ENCODE measurements at regions not wholly inside any gene's neighbourhood (a gene's known extent, or its start where the extent isn't known, plus 50 kb on each side); places are given as distances from the start of the nearest gene placed in this dataset.

- Mint-ChIP-seq H3K9me3 (peaks cover 8% of the 10 kb centered on the region), H3K27ac (no peak overlapping the region), H3K4me3 (no peak overlapping the region), H3K36me3 (ENCODE audit: low read depth) (no peaks in the 10 kb centered on the region), H3K4me1 (no peaks in the 10 kb centered on the region), H3K27me3 (peaks cover 31% of the 10 kb centered on the region)
- peak; percentile 18 for DNase-seq
- intact Hi-C loops (cut with micrococcal nuclease) = no loop called here
These were observed 125.6 kb upstream of the PRNP start for GRCh38 chr20:4560667-4561066.

DNA sequence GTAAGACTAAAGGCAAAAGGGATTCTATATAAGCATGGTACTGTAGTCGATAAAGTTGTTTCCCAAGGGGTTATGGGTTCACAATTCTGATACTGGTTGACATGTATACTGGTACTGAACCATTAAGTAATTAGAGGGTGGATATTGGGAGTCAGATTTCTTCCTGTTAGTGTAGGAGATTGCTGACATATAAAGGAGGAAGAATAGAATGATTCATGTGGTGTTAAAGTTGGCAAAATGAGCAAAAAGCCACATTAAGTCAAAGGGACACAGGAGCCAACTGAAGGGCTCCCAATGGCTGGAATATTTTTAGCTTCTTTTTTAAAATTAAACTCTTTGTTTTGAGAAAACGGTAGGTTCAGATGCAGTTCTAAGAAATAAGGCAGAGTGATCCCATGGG lies 126.3 kb upstream of the PRNP start:
- Mint-ChIP-seq H3K4me1 (no peaks in the 10 kb centered on the region), H3K4me3 (no peak overlapping the region), H3K27ac (no peak overlapping the region), H3K36me3 (ENCODE audit: low read depth) (no peaks in the 10 kb centered on the region), H3K9me3 (peaks cover 8% of the 10 kb centered on the region), H3K27me3 (peaks cover 28% of the 10 kb centered on the region)
- DNase-seq = no peak
- intact Hi-C loops (cut with micrococcal nuclease) = no loop called here

GRCh38 chr20:4559106-4559505 lies 127.2 kb upstream of the PRNP start:
- Mint-ChIP-seq H3K27ac (no peak overlapping the region), H3K27me3 (peaks cover 23% of the 10 kb centered on the region), H3K4me3 (no peak overlapping the region), H3K4me1 (no peaks in the 10 kb centered on the region), H3K9me3 (peaks cover 3% of the 10 kb centered on the region), H3K36me3 (ENCODE audit: low read depth) (no peaks in the 10 kb centered on the region)
- no peak for DNase-seq
- intact Hi-C loops (cut with micrococcal nuclease) = no loop called here

DNA sequence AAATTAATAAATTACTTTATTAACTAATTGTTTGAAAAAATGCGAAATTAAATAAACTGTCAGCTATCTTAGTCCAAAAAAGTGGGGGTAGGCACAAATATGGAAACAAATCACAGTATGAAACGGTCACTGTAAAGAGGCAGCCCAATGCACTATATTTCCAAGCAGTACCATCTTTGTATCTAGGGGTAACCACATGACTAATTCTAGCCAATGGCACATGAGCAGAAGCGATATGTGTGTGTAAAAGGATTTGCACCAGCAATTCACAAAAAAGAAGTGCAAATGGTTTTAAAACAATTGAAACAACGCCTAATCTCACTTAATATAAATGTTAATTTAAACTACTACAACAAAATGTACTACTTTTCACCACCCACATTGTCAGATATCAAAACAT lies 129.5 kb upstream of the PRNP start:
- Mint-ChIP-seq H3K9me3 (no peaks in the 10 kb centered on the region), H3K27me3 (peaks cover 21% of the 10 kb centered on the region), H3K27ac (no peak overlapping the region), H3K36me3 (ENCODE audit: low read depth) (no peaks in the 10 kb centered on the region), H3K4me1 (no peaks in the 10 kb centered on the region), H3K4me3 (no peak overlapping the region)
- intact Hi-C loops (cut with micrococcal nuclease) = no loop called here
- no peak for DNase-seq

- Mint-ChIP-seq H3K27me3 (peaks cover 21% of the 10 kb centered on the region), H3K9me3 (no peaks in the 10 kb centered on the region), H3K27ac (no peak overlapping the region), H3K4me1 (no peaks in the 10 kb centered on the region), H3K36me3 (ENCODE audit: low read depth) (no peaks in the 10 kb centered on the region), H3K4me3 (no peak overlapping the region)
- DNase-seq = no peak
- intact Hi-C loops (cut with micrococcal nuclease) = no loop called here
These were observed 130.9 kb upstream of the PRNP start for GRCh38 chr20:4555188-4555890.

DNA sequence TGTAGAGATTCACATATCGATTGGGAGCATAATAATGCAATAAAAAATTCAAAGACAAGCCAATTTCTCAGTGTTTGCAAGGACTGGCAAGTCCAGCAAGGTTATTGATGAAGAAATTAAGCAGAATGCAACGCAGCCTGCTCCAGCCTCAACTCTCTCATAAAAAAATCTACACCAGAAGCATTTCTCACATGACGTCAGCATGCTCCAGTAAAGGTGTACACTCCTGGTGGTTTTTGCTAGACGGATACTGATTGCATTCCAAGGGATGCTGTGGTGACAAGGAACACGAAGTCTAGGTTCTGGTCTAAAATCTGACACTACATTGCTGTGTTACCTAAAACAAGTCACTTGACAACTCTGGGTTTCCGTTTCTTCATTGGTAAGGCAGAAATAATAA lies 131.9 kb upstream of the PRNP start:
- Mint-ChIP-seq H3K36me3 (ENCODE audit: low read depth) (no peaks in the 10 kb centered on the region), H3K4me1 (no peaks in the 10 kb centered on the region), H3K4me3 (no peak overlapping the region), H3K27me3 (peaks cover 24% of the 10 kb centered on the region), H3K27ac (no peak overlapping the region), H3K9me3 (no peaks in the 10 kb centered on the region)
- intact Hi-C loops (cut with micrococcal nuclease) = no loop called here
- peak; percentile 8 for DNase-seq

GRCh38 chr20:4552075-4552640 lies 134.1 kb upstream of the PRNP start:
- no peaks in the 10 kb centered on the region for H3K9me3 Mint-ChIP-seq
- DNase-seq = no peak
- peaks cover 21% of the 10 kb centered on the region for H3K27me3 Mint-ChIP-seq
- no peaks in the 10 kb centered on the region for H3K36me3 Mint-ChIP-seq (ENCODE audit: low read depth)
- no peak overlapping the region for H3K4me3 Mint-ChIP-seq
- H3K27ac Mint-ChIP-seq = no peak overlapping the region
- H3K4me1 Mint-ChIP-seq = no peaks in the 10 kb centered on the region
- intact Hi-C loops (cut with micrococcal nuclease) = no loop called here

- Mint-ChIP-seq H3K4me1 (no peaks in the 10 kb centered on the region), H3K27ac (no peak overlapping the region), H3K27me3 (peaks cover 29% of the 10 kb centered on the region), H3K4me3 (no peak overlapping the region), H3K36me3 (ENCODE audit: low read depth) (no peaks in the 10 kb centered on the region), H3K9me3 (no peaks in the 10 kb centered on the region)
- DNase-seq = peak; percentile 26
- intact Hi-C loops (cut with micrococcal nuclease) = no loop called here
These were observed 135.5 kb upstream of the PRNP start for GRCh38 chr20:4550740-4551139.

DNA sequence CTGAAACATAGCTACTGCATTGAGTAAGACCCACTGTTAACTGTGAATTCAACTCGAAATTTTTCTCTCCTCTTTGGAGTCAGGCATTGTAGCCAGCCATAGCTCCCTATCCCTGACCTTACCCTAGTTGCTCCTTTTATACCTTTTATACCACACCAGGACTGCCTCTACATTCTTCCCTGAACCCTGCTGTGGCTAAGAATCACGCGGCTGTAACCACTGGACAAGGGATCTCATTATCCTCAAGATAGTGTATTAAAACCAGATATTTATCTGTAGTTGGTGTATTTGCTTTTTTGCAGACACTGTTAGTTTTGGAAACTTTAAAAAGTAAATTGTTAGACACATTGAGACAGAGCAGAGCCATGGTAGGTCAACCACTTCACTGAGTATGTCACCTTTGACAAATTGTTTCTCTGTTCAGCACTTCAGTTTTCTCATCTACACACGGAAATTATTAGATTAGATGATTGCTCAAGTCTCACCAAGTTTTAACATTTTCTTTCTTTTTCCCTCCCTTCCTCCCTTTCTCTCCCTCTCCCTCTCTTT lies 136.5 kb upstream of the PRNP start:
- Mint-ChIP-seq H3K4me1 (no peaks in the 10 kb centered on the region), H3K27me3 (peaks cover 34% of the 10 kb centered on the region), H3K9me3 (no peaks in the 10 kb centered on the region), H3K4me3 (no peak overlapping the region), H3K36me3 (ENCODE audit: low read depth) (no peaks in the 10 kb centered on the region), H3K27ac (no peak overlapping the region)
- no peak for DNase-seq
- intact Hi-C loops (cut with micrococcal nuclease) = no loop called here

DNA sequence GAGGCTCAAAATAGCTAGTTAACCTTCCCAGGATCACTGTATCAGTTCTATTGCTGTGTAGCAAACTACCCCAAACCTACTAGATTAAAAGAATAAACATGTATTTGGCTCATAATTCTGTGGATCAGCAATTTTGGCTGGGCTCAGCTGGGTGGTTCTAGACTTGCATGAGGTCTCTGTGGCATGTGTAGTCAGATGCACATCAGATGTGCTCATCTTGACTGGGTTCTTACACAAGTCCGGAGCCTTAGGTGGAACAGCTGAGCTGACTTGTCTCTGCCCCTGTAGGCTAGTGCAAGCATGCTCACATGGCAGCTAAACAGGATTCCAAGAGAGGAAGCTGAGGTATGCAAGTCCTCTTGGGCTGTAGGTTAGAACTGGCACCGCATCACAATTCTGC lies 137.7 kb upstream of the PRNP start:
- H3K27ac Mint-ChIP-seq = no peak overlapping the region
- no peaks in the 10 kb centered on the region for H3K9me3 Mint-ChIP-seq
- no peaks in the 10 kb centered on the region for H3K36me3 Mint-ChIP-seq (ENCODE audit: low read depth)
- intact Hi-C loops (cut with micrococcal nuclease) = no loop called here
- DNase-seq = peak; percentile 37
- H3K4me1 Mint-ChIP-seq = no peaks in the 10 kb centered on the region
- peaks cover 35% of the 10 kb centered on the region for H3K27me3 Mint-ChIP-seq
- H3K4me3 Mint-ChIP-seq = no peak overlapping the region

GRCh38 chr20:4546786-4547185 lies 139.5 kb upstream of the PRNP start:
- H3K27me3 Mint-ChIP-seq = peaks cover 32% of the 10 kb centered on the region
- H3K27ac Mint-ChIP-seq = no peak overlapping the region
- intact Hi-C loops (cut with micrococcal nuclease) = no loop called here
- peak; percentile 7 for DNase-seq
- no peaks in the 10 kb centered on the region for H3K4me1 Mint-ChIP-seq
- no peaks in the 10 kb centered on the region for H3K36me3 Mint-ChIP-seq (ENCODE audit: low read depth)
- no peaks in the 10 kb centered on the region for H3K9me3 Mint-ChIP-seq
- no peak overlapping the region for H3K4me3 Mint-ChIP-seq

- H3K27me3 Mint-ChIP-seq = peaks cover 29% of the 10 kb centered on the region
These were observed 139.9 kb upstream of the PRNP start for GRCh38 chr20:4546342-4546741.

GRCh38 chr20:4545526-4545925 lies 140.7 kb upstream of the PRNP start:
- no peak overlapping the region for H3K4me3 Mint-ChIP-seq
- H3K9me3 Mint-ChIP-seq = no peaks in the 10 kb centered on the region
- no peaks in the 10 kb centered on the region for H3K36me3 Mint-ChIP-seq (ENCODE audit: low read depth)
- H3K27ac Mint-ChIP-seq = no peak overlapping the region
- H3K4me1 Mint-ChIP-seq = no peaks in the 10 kb centered on the region
- intact Hi-C loops (cut with micrococcal nuclease) = no loop called here
- DNase-seq = no peak
- peaks cover 27% of the 10 kb centered on the region for H3K27me3 Mint-ChIP-seq

More at GRCh38 chr20:4546342-4546741, 139.9 kb upstream of the PRNP start:
- Mint-ChIP-seq H3K27ac (no peak overlapping the region), H3K36me3 (ENCODE audit: low read depth) (no peaks in the 10 kb centered on the region), H3K9me3 (no peaks in the 10 kb centered on the region), H3K4me3 (no peak overlapping the region), H3K4me1 (no peaks in the 10 kb centered on the region)
- DNase-seq = peak; percentile 44
- intact Hi-C loops (cut with micrococcal nuclease) = no loop called here

DNA sequence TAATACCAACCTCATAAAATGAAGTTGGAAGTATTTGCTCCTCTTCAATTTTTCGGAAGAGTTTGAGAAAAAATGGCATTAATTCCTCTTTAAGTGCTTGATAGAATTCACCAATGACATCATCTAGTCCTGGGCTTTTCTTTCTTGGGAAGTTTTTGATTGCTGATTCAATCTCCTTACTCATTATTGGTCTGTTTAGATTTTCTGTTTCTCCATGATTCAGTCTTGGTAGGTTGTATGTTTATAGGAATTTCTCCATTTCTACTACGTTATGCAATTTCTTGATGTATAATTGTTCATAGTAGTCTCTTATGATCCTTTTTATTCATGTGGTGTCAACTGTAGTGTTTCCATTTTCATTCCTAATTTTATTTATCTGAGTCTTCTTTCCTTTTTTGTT lies 141.5 kb upstream of the PRNP start:
- peaks cover 24% of the 10 kb centered on the region for H3K27me3 Mint-ChIP-seq
- no peak overlapping the region for H3K4me3 Mint-ChIP-seq
- no peaks in the 10 kb centered on the region for H3K4me1 Mint-ChIP-seq
- no peak overlapping the region for H3K27ac Mint-ChIP-seq
- DNase-seq = no peak
- intact Hi-C loops (cut with micrococcal nuclease) = no loop called here
- H3K36me3 Mint-ChIP-seq (ENCODE audit: low read depth) = no peaks in the 10 kb centered on the region
- H3K9me3 Mint-ChIP-seq = no peaks in the 10 kb centered on the region

DNA sequence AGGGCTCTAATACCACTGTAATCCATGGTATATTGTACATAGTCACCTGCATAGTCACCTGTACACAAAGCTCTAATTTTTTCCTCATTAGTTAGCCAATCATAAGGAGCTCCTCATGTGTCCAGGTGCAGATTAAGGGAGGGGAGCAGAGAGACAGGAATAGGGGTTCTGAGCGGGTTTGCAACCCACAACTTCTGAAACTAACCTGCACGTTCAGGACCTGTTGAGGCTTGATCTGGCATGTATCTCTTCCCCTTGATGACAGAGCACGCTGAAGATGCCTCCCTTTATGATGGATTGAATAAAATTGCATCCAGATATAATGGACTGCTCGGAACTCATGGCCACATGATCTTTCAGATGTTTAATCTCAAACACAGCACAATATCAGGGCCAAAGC lies 144.0 kb upstream of the PRNP start:
- Mint-ChIP-seq H3K27me3 (peaks cover 28% of the 10 kb centered on the region), H3K4me1 (no peaks in the 10 kb centered on the region)

More for the DNA sequence above, 144.0 kb upstream of the PRNP start:
- Mint-ChIP-seq H3K36me3 (ENCODE audit: low read depth) (no peaks in the 10 kb centered on the region), H3K4me3 (no peak overlapping the region), H3K27ac (no peak overlapping the region), H3K9me3 (no peaks in the 10 kb centered on the region)
- intact Hi-C loops (cut with micrococcal nuclease) = no loop called here
- DNase-seq = peak; percentile 25

Data from activated CD4-positive, alpha-beta T cell treated with anti-CD3 and anti-CD28 coated beads, Interleukin-2, amount 10 ng/mL, durations not matched to agents 24 days and 14 days (primary cell).